ENCODE measurements at regions not wholly inside any gene's neighbourhood (a gene's known extent, or its start where the extent isn't known, plus 50 kb on each side); places are given as distances from the start of the nearest gene placed in this dataset.

DNA sequence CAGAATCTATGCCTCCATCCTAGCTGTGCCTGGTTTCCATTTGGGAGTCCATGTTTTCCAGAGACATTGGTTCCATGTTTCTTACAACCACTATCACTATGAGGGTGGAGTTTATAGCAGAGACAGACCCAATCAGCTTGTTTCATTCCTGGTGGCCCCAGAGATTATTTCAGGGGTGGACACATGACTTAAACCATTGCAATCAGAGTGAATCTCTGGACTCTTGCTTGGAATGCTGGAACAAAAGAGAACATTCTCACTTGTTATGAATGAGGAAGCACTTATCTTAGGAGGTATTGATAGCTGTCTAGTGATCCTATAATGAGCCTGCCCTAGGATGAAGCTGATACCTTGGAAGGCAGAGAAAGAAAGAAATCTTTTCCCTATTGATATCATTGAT, 250.3 kb downstream of the ATG4C start:
- TF ChIP-seq POLR2A (IDR thresholded peaks at IDR 0.05; ENCODE audit: low read length) (no peak), GATA1 (IDR thresholded peaks at IDR 0.05; ENCODE audit: low read depth, low read length) (no peak)

Measured in erythroblast (primary cell).